ACHN (cell line): ENCODE measurements at regions not wholly inside any gene's neighbourhood (a gene's known extent, or its start where the extent isn't known, plus 50 kb on each side); places are given as distances from the start of the nearest gene placed in this dataset.

Experiments
- DNase-seq: peaks from one replicate; pipeline ENCODE4 v3.0.0-alpha.2; 2015
- in situ Hi-C: cut with HindIII; loops from 2 replicates; pipeline ENCODE4 v1.10.0; 2017; ENCODE audit warnings: low sequenced_read_pairs, low pct_ligation_motif_present, low pct_unique_long_range_greater_than_20kb

DNA sequence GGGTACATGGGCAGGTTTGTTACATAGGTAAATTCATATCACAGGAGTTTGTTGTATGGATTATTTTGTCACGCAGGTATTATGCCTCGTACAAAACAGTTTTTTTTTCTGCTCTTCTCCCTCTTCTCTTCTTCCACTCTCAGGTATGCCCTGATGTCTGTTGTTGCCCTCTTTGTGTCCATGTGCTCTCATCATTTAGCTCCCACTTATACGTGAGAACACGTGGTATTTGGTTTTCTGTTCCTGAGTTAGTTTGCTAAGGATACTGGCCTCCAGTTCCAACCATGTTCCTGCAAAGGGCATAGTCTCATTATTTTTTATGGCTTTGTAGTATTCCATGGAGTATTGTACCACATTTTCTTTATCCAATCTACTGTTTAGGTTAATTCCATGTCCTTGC is 65.7 kb downstream of the UNC5CL start:
- no peak for DNase-seq
- in situ Hi-C loops: no loop called here

DNA sequence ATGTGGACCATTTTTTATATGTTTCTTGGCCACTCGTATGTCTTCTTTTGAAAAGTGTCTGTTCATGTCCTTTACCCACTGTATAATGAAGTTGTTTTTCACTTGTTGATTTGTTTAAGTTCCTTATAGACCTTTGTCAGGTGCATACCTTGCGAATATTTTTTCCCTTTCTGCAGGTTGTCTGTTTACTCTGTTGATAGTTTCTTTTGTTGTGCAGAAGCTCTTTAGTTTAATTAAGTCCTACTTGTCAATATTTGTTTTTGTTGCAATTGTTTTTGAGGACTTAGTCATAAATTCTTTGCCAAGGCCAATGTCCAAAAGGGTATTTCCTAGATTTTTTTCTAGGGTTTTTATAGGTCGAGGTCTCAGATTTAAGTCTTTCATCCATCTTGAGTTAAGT is 66.2 kb downstream of the UNC5CL start:
- DNase-seq: no peak
- in situ Hi-C loops: no loop called here

DNA sequence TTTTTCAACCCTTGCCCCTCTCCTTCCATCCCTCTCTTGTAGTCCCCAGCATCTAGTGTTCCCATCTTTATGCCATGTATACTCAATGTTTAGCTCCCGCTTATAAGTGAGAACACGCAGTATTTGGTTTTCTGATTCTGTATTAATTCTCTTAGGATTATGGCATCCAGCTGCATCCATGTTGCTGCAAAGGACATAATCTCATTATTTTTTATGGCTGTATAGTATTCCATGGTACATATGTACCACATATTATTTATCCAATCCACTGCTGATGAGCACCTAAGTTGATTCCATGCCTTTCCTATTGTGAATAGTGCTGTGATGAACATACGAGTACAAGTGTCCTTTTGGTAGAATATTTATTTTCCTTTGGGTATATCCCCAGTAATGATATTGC is 66.8 kb downstream of the UNC5CL start:
- in situ Hi-C loops: no loop called here
- DNase-seq: no peak

DNA sequence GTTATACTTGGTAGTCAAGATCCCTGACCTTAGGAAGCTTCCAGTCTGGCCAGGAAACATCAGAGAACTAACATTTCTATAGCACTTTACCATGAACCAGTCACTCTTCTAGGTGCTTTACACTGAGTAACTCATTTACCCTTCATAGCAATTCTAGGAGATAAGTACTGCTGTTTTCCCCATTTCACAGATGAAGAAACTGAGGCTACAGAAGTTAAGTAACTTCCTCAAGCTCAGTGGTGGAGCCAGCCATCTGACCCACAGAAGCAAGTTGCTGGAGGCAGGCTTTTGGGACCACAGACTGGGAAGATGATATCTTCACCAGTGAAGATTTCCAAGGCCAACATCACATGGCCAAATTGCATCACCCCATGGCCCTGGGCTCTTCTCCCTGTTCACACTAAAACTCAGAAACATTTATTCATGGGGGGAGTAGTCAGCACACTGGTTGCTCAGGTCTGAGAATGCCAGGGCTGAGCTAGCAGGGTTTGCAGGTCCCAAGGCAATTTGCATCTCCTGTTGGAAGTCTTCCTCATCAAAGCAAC is 70.3 kb downstream of the UNC5CL start:
- in situ Hi-C loops: no loop called here
- DNase-seq: no peak

DNA sequence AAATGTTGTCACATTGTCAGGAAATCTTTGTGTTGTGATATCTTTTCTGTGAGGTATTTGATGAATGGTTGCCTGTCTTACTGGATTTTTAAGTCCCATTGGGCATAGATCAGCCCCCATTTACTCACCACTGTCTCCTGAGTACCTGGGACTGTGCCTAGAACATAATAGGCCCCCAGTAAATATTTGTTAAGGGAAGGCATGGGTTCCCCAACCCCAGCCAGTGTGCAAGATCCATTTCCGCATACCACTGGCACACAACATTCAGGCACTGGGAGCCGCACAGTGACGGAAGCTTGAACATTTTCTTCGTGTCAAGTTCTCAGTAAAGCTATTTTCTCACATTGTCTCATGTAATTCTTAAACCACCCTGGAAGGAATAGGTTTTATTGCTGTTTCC is 72.2 kb downstream of the UNC5CL start:
- in situ Hi-C loops: no loop called here
- no peak for DNase-seq

DNA sequence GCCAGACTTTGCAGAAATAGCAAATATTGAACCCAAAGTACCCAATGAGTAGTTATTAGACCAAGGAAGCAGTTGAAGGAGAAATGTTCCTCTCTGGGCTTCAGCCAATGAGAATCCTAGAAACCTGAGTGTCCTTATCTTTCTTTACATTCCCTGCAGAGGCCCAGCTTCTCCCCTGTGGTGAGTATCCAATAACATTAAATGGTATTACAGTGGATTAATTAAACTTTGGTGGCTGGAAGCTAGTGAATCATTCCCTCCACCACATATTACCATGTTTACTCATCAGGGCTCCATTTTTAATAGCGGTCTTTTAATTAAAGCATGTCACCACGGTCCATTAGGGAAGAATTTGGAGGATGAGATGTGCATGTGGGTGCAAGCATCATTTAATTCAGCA is 74.0 kb downstream of the UNC5CL start:
- no peak for DNase-seq
- in situ Hi-C loops: no loop called here

DNA sequence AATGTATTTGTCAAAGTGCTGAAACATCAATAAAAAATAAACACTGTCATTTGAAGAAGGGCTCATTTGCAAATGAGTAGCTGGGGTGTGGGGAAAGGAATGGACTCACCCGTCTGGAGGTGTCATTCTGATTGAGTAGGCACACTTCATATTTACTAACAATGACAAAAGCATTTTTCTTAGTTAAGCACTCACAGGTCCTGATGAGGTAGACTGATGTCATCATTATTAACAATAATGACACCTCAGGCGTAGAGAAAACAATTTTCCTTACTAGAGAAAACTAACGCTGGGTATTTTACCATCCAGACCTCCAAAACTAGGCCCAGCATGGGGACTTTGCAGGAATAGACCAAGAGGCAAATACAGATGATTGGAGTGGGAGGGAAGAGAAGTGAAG is 76.0 kb downstream of the UNC5CL start:
- DNase-seq: no peak
- in situ Hi-C loops: no loop called here

DNA sequence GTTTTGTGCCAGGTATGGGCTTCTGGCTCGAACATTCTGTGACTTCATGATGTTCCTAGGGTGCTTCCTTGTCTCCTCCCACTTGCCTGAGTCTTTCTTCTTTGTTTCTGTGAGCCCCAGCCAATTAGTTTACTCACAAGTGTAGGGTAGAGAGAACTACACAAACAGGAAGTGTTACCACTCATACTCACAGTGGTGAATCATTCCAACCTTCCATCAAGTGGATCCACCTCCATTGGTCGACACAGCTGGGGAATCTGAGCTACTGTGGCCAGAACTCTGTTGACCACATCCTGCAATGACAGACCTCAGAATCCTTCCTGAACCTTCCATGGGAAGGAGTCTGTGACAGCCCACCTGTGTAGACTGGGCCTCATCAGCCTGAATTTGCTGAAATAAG is 76.8 kb downstream of the UNC5CL start:
- in situ Hi-C loops: no loop called here
- DNase-seq: peak; percentile 92

DNA sequence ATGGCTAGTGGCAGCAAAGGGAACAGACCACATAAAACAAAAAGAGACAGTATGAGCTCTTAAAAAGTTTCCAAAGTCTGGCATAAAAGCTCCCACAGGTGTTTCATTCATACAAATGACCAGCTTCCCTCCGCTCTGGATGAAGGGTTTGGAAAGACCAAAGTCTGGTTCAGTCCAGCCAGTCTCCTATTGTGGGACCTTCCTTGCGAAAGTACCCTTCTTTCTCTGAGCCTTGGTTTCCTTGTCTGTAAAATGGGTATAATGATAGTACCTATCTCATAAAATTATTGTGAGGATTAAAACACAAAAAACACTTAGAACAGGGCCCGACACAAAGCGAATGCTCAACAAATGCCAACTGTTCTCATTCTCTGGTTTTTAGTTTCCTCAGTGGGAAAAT is 77.2 kb downstream of the UNC5CL start:
- no peak for DNase-seq
- in situ Hi-C loops: no loop called here

DNA sequence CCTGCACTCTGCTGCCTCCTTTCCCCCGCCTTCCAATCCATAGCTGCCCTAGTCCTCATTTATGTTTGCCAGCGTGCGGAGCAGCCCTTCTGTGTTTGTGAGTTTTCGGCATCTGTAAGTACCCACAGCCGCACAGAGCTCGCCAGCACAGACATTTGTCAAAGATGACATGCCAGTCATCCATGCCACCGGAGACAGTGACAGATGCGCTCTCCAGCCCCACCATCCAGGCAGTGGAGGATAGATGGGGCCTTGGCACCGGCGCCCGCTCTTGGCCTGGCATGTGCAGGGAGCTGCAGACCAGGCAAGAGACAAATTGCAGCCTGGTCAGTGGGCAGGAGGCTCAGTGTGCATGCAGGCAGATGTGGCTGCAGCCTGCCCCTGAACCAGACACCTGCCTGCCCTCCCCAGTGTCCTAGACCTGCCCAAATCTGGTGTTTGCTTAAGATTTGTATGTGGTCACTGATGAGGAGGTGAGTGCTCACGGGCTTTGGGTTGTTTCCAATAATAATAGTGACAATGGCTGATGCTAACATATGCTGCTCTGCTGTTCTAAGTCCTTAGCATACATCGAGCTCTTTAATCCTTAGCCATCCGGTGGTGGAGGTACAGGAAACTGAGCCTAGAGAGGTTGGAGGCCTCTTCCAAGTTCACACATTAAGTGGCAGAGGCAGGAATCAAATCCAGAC is 78.1 kb downstream of the UNC5CL start:
- in situ Hi-C loops: no loop called here
- no peak for DNase-seq

DNA sequence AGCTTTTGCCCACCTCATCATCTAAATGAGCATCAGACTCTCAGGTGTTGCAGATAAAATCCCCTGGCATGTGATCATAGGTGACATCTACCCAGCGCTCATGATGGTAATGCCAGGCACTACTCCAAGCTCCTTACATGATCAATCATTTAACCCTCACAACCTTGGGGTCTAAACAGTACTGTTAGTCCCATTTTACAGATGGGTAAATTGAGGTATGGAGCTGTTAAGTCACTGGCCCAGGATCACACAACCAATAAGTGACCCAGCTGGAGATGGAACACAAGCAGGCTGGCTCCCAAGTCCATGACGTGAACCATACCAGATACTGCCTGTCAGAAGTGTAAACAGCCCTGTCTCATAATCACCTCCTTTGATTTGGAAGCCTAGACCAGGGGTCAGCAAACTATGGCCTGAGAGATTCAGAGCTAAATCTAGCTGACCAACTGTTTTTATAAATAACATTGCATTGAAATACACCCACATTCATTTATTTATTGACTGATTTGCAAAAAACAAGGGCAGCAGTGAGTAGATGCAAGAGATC is 79.2 kb downstream of the UNC5CL start:
- no peak for DNase-seq
- in situ Hi-C loops: no loop called here

DNA sequence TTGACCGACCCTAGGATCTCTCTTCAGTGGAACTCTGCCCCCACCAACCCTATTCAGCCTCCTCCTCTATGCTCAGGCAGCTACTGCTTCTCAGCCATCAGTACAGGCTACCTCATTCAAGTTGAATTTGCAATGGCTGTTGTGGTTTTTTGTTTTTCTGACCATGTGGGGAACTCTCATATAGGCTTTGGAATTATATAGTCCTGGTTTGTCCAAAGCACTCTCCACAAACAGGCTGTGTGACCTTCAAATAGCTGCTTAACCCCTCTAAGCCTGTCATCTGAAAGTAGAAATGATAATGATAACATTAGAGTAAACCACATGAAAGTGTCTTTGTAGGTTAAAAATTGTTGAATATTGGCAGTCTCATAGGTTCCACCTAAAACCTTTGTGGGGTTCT is 80.3 kb downstream of the UNC5CL start:
- in situ Hi-C loops: no loop called here
- DNase-seq: peak; percentile 26

DNA sequence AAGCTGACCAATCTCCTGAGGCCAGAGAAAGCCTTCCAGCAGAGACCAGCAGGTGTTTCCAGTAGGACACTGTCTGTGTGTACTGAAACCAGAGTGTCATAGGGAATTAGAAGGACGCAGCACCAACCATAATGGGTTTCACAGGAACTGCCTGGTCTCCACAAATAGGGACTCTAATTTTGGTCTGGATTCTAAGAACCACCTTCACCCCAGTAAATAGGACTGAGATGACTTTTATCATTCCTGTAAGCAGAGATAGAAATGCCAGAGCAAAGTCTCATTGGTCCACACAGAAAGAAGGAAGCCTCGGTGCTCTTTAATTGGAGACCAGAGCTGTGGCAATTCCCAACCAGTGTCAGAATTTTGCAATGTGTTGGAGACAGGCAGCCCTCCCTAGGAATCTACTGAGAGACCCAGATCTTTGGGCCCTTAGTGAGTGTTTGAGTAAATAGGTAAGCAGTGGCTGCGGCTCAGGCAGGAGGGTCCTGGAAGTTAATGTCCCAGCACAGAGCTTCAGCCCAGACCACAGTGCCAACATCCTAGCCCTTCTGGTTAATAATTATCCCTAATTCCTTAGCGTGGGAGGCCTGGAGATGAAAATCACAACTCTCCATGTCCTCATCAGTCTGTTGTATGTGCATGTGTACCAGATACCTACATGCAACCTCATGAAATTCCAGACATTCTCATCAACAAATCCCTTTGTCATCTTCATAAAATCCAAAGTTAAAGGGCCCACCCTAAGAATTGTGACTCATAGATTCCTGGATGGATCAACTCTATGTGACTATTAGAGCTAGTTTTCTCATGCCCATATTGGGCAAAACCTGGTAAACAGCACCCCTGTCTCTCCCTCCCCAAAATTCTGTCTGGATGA is 81.2 kb downstream of the UNC5CL start:
- in situ Hi-C loops: no loop called here
- DNase-seq: peak; percentile 91

DNA sequence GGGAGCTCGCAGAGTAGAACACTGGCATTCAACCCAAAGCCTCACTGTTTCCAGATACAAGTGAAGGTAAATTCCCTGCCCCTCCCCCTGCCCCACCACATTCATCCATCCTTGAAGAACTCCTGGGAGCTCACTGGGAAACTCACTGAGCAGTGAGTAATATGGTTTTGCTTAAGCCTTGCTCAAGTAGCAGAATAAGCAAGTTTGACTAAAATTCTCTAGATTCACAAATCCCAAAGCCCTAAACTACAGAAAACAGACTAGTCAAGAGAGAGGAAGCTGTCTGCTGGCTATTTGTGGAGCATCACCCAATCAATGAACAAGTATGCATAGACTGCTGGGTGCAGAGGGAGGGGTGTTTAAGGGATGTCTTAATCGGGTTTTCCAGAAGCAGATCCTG is 82.1 kb downstream of the UNC5CL start:
- DNase-seq: peak; percentile 71
- in situ Hi-C loops: no loop called here

DNA sequence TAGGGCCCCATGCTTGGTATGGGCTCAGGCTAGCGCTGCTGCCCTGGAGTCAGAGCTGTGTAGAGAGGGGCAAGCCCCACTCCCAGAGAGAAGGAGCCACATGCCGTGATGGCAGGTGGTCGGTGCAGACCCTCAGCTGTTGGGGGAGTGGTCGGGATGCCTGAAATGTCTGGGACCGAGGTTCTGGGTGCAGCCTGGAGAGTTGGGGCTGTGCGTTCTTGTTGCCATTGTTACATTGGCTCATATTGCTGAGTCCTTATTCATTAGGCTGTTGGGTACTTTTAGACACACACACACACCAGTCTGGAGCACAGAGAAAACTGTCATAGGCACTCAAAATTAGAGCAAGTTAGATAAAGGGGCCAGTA is 83.9 kb downstream of the UNC5CL start:
- no peak for DNase-seq
- in situ Hi-C loops: no loop called here

DNA sequence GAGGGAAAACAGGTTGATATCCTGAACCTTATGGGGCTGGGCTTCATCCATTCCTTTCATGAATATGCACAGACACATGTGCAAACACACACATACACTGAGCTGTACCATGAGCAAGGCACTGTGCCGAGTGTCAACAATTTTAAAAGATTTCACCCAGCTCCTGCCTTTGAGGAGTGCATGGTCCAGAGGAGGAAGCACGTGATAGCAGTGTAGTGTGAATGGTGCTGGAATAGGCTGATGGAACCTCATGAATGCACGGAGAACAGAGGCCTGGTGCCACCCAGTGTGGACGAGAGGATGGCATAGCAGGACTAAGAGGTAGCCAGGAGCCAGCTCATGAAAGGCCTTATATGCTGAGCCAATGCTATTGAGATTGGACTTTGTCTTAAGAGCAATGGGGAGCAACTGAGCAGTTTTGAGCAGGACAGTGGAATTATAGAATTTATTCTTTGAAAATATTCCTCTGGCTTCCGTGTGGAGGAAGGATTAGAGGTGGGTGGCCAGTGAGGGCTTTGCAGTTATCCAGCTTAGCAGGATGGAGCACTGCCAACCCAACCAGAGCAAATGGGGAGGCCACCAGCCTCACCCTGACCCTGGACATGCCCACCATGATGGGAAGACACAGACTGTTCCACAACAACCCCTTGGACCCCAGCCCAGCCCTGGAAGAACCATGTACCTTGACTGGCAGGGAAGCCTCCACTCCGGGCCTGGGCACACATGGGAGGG is 84.4 kb downstream of the UNC5CL start:
- in situ Hi-C loops: no loop called here

DNA sequence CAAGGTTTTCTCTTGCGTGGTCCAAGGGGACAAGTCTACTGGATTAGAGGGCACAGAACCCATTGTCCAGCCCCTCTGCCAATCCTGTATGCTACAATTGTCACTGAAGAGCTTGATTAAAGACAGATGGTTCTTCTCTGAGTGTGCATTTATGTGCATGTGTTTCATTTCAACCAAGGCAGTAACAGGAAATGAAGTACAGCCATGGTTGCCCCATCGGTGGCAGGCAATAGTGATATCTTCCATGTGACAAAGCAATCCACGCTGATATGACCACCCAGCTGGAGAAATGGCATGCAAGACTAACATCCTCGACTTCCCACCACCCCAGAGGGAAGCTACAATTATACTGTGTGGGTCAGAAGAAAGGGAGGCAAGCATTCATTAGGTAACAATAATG is 85.5 kb downstream of the UNC5CL start:
- no peak for DNase-seq
- in situ Hi-C loops: no loop called here

More for the DNA sequence above, 84.4 kb downstream of the UNC5CL start:
- DNase-seq: no peak

DNA sequence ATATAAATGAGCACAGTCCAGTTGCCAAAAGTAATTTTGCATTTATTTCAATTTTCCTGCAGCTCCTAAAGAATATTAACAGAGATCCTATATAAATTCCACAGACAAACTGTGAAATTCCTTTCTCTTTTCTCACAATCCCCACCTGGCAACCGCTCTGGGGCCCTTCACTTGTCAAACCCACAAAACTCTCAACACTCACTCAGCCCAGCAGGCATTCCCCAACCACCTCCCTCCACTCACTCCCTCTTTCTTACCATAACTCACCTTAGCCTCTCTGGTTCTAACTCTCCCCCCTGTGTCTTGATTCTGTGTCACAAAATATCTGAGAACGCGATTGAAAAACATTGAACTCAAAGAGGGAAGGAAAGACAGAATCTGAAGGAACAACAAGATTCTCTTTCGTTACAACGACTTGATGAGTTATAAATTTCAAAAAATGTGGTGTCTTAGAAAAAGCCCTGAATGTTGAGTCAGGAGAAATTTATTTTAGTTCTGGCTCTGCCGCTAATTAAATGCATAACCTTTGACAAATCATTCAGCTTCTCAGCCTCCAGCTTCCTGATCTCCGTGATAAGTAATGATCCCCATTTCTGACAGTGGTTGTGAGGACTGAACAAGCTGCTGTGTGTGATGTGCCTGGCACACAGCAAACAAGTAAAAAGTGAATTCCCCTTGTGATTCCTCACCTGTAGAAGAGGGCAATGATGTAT is 87.9 kb downstream of the UNC5CL start:
- DNase-seq: peak; percentile 80
- in situ Hi-C loops: no loop called here
